SK-N-SH (cell line): ENCODE measurements at regions not wholly inside any gene's neighbourhood (a gene's known extent, or its start where the extent isn't known, plus 50 kb on each side); places are given as distances from the start of the nearest gene placed in this dataset.

ENCODE experiments used
- CTCF ChIA-PET: fragments of 300-600, 350-600 bp; formaldehyde crosslinking; extraction: SDS; loops from one replicate; lab custom pipeline; 2021; lab: Yijun Ruan, JAX
- POLR2A ChIA-PET: fragments of 350-600 bp; sonication (Branson Sonifier 250); formaldehyde crosslinking; extraction: SDS; loops from one replicate; lab custom pipeline; 2020; ENCODE audit warnings: antibody characterized with exemption, inconsistent platforms; lab: Yijun Ruan, JAX
- DNase-seq: peaks from one replicate; pipeline ENCODE4 v3.0.0; 2012
- H2AFZ ChIP-seq: fragments of 200-600 bp; sonication (generic); 2 replicates; pipeline ENCODE4 v1.8.1; 2016; ENCODE audit warnings: antibody characterized with exemption, mild to moderate bottlenecking, low read depth
- H3F3A ChIP-seq: fragments of 200-600 bp; sonication (generic); replicated peaks from 2 replicates; pipeline ENCODE3; 2016; ENCODE audit warnings: antibody characterized with exemption, mild to moderate bottlenecking; ENCODE audit not compliant: insufficient read depth
- H3K27ac ChIP-seq, 2 experiments: fragments of 200-500 bp in 1 of 2; fragments of 200-600 bp in 1 of 2; sonication (Bioruptor generic) in 1 of 2; sonication (generic), shearing (Covaris generic) in 1 of 2; 2 replicates each; pipeline versions ENCODE4 v1.5.1 to v1.6.1; 2014 to 2016; ENCODE audit warnings: low read depth in 2 of 2, inconsistent platforms in 1 of 2, low read length in 1 of 2, mild to moderate bottlenecking in 1 of 2, mixed read lengths in 1 of 2
- H3K27me3 ChIP-seq: fragments of 200-600 bp; sonication (generic), shearing (Covaris generic); 2 replicates; pipeline ENCODE4 v1.6.1; 2016; ENCODE audit warnings: mixed run types; ENCODE audit not compliant: insufficient read depth
- H3K36me3 ChIP-seq, 2 experiments: fragments of 200-500 bp in 1 of 2; fragments of 200-600 bp in 1 of 2; sonication (Bioruptor generic) in 1 of 2; sonication (generic) in 1 of 2; replicated peaks in 1 of 2; 2 replicates each; pipeline versions ENCODE3 to v1.5.1; 2014 to 2016; ENCODE audit warnings: low read length in 1 of 2, mild to moderate bottlenecking in 1 of 2; ENCODE audit not compliant: insufficient read depth in 2 of 2, control insufficient read depth in 1 of 2
- H3K4me1 ChIP-seq, 2 experiments: fragments of 200-500 bp in 1 of 2; fragments of 200-600 bp in 1 of 2; sonication (Bioruptor generic) in 1 of 2; sonication (generic), shearing (Covaris generic) in 1 of 2; 2 replicates each; pipeline versions ENCODE4 v1.5.1 to v1.6.1; 2014 to 2016; ENCODE audit warnings: low read depth in 1 of 2, low read length in 1 of 2, mixed run types in 1 of 2; ENCODE audit not compliant: insufficient read depth in 2 of 2, control insufficient read depth in 1 of 2
- H3K4me2 ChIP-seq: fragments of 200-600 bp; sonication (generic), shearing (Covaris generic); 2 replicates; pipeline ENCODE4 v1.6.1; 2017; ENCODE audit warnings: mixed run types
- H3K4me3 ChIP-seq, 2 experiments: fragments of 200-500 bp in 1 of 2; fragments of 200-600 bp in 1 of 2; sonication (Bioruptor generic) in 1 of 2; sonication (generic), shearing (Covaris generic) in 1 of 2; 2 replicates each; pipeline versions ENCODE4 v1.5.1 to v1.8.1; 2014 to 2016; ENCODE audit warnings: low read depth in 2 of 2, inconsistent platforms in 1 of 2, low read length in 1 of 2, mild to moderate bottlenecking in 1 of 2, mixed read lengths in 1 of 2, moderate library complexity in 1 of 2
- H3K79me2 ChIP-seq: fragments of 200-600 bp; sonication (generic); 2 replicates; pipeline ENCODE4 v1.8.1; 2017; ENCODE audit warnings: mild to moderate bottlenecking; ENCODE audit not compliant: insufficient read depth
- H3K9ac ChIP-seq: fragments of 200-600 bp; sonication (generic); 2 replicates; pipeline ENCODE4 v1.6.1; 2017; ENCODE audit warnings: mixed run types
- H3K9me2 ChIP-seq: fragments of 200-600 bp; sonication (generic); 2 replicates; pipeline ENCODE4 v1.6.1; 2017; ENCODE audit warnings: mixed run types
- H3K9me3 ChIP-seq: fragments of 200-600 bp; sonication (generic); 2 replicates; pipeline ENCODE4 v1.6.1; 2017; ENCODE audit warnings: mixed run types, mild to moderate bottlenecking, moderate library complexity
- H4K20me1 ChIP-seq: fragments of 200-600 bp; sonication (generic); 2 replicates; pipeline ENCODE4 v1.6.1; 2017; ENCODE audit warnings: mild to moderate bottlenecking, mixed run types; ENCODE audit not compliant: insufficient read depth
- EP300 ChIP-seq, 2 experiments: IDR thresholded peaks; 2 replicates each; pipeline versions ENCODE4 v1.4.0 to v1.6.1; 2012; ENCODE audit warnings: borderline replicate concordance in 1 of 2, low read depth in 1 of 2, low read length in 1 of 2
- EZH2phosphoT487 ChIP-seq: fragments of 200-600 bp; sonication (generic); IDR thresholded peaks from 2 replicates; pipeline ENCODE4 v1.6.1; 2017; ENCODE audit warnings: low read depth, mixed run types, mild to moderate bottlenecking, antibody characterized with exemption, moderate library complexity, borderline replicate concordance
- FOSL2 ChIP-seq: IDR thresholded peaks from 2 replicates; pipeline ENCODE4 v1.4.0; 2012; ENCODE audit warnings: low read depth, mild to moderate bottlenecking, moderate library complexity, borderline replicate concordance
- FOXJ3 ChIP-seq: sonication (generic); formaldehyde crosslinking; IDR thresholded peaks from 2 replicates; pipeline ENCODE4 v1.5.1; 2020; ENCODE audit warnings: mild to moderate bottlenecking, missing genetic modification reagents
- FOXM1 ChIP-seq: IDR thresholded peaks from 2 replicates; pipeline ENCODE4 v1.4.0; 2012; ENCODE audit warnings: low read depth, mild to moderate bottlenecking
- GATA2 ChIP-seq: sonication (generic); formaldehyde crosslinking; IDR thresholded peaks from 2 replicates; pipeline ENCODE4 v1.5.0; 2020; ENCODE audit warnings: mild to moderate bottlenecking, missing genetic modification reagents
- MEF2A ChIP-seq: IDR thresholded peaks from 2 replicates; pipeline ENCODE4 v1.4.0; 2012; ENCODE audit warnings: low read depth, borderline replicate concordance
- MXI1 ChIP-seq: IDR thresholded peaks from 2 replicates; pipeline ENCODE4 v1.6.1; 2012; ENCODE audit warnings: mild to moderate bottlenecking, low read depth, low read length, improper control_type of control experiment
- NFIC ChIP-seq: IDR thresholded peaks from 2 replicates; pipeline ENCODE4 v1.4.0; 2012; ENCODE audit warnings: borderline replicate concordance
- NRF1 ChIP-seq: IDR thresholded peaks from 2 replicates; pipeline ENCODE4 v1.6.1; 2012; ENCODE audit warnings: low read depth, mild to moderate bottlenecking, low read length
- RAD21 ChIP-seq: IDR thresholded peaks from 2 replicates; pipeline ENCODE4 v1.6.1; 2012; ENCODE audit warnings: mild to moderate bottlenecking, low read length
- SIN3A ChIP-seq: IDR thresholded peaks from 2 replicates; pipeline ENCODE4 v1.6.1; 2012; ENCODE audit warnings: low read depth, mild to moderate bottlenecking, low read length, moderate library complexity, borderline replicate concordance
- TAF1 ChIP-seq: IDR thresholded peaks from 2 replicates; pipeline ENCODE4 v1.6.1; 2012; ENCODE audit warnings: low read depth, mild to moderate bottlenecking, low read length, moderate library complexity, borderline replicate concordance
- TCF12 ChIP-seq: IDR thresholded peaks from 2 replicates; pipeline ENCODE4 v1.4.0; 2012
- WGBS: methylation state at CpG from one replicate; pipeline ENCODE4 v1.1.6; 2017; ENCODE audit warnings: low lambda C conversion rate; 5-methylcytosine and 5-hydroxymethylcytosine counted together
- TF ChIP-seq, protein P1 (sequence below): IDR thresholded peaks from 2 replicates; pipeline ENCODE4 v1.6.1; 2012; ENCODE audit warnings: mild to moderate bottlenecking, low read depth, low read length, moderate library complexity
- TF ChIP-seq, protein P2 (sequence below): fragments of 150-350 bp; IDR thresholded peaks from 2 replicates; pipeline ENCODE4 v1.6.1; 2016; ENCODE audit warnings: mild to moderate bottlenecking, low read depth, low read length

DNA sequence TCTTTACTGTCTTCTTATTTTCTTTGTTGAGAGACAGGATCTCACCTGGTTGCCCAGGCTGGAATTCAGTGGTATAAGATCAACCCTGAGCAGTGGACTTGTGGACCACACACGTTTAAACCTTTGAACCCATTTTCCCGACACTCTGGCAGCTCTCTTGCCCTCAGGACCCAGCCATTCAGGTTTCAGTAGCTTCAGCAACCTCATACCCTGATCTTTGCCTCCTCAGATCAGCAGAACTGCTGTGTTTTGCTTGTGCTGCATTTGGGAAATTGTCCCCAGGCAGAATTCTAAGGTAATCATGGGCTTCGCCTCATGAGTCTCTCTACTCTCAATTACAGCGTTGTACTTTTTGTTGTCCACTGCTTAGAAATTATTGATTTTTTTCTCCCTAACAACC, 317.6 kb upstream of the KIAA1217 start:
- H3K4me2 ChIP-seq: no peak overlapping the region
- no peak for DNase-seq
- H3F3A ChIP-seq: no peaks in the 10 kb centered on the region
- H3K4me1 ChIP-seq: no peaks in the 10 kb centered on the region
- no peak overlapping the region for H3K27ac ChIP-seq
- H3K9ac ChIP-seq: no peak overlapping the region
- H3K9me2 ChIP-seq: no peaks in the 10 kb centered on the region
- no peak for TF ChIP-seq EP300 (IDR thresholded peaks at IDR 0.05; ENCODE audit: borderline replicate concordance in 1 of 2, low read depth in 1 of 2, low read length in 1 of 2)
- no peak for TF ChIP-seq FOXJ3 (CRISPR knock-in tag)
- no peaks in the 10 kb centered on the region for H3K79me2 ChIP-seq
- POLR2A ChIA-PET: no interaction called here
- no peaks in the 10 kb centered on the region for H3K27me3 ChIP-seq
- H3K36me3 ChIP-seq: no peaks in the 10 kb centered on the region
- H3K9me3 ChIP-seq: no peaks in the 10 kb centered on the region
- no peak overlapping the region for H2AFZ ChIP-seq
- no peak overlapping the region for H3K4me3 ChIP-seq
- WGBS: 30% methylated on average over 4 of the region's 4 CpGs
- CTCF ChIA-PET: no interaction called here
- no peaks in the 10 kb centered on the region for H4K20me1 ChIP-seq

DNA sequence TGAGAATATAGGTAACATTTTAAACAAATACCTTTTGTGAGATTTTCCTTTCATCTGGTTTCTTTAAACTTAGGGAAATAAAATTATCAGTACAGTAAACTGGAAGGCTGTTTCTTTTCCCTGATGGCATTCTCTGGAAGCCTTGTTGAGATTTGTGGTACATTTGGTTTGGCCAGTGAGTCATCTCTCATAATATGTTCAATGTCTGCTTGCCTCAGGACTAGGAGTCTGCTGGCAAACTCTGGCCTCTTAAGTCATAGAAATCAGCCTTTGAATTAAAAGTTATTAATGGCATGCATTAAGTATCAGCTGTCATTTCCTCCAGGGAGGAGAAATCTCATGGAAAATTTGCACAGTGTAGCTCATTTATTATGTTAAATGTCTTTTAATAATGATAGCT, 316.6 kb upstream of the KIAA1217 start:
- H3K4me3 ChIP-seq: no peak overlapping the region
- H3K79me2 ChIP-seq: no peaks in the 10 kb centered on the region
- H3K9ac ChIP-seq: no peak overlapping the region
- CTCF ChIA-PET: no interaction called here
- POLR2A ChIA-PET: no interaction called here
- H3F3A ChIP-seq: no peaks in the 10 kb centered on the region
- no peaks in the 10 kb centered on the region for H3K36me3 ChIP-seq
- H3K27me3 ChIP-seq: no peaks in the 10 kb centered on the region
- no peaks in the 10 kb centered on the region for H4K20me1 ChIP-seq
- H3K9me3 ChIP-seq: no peaks in the 10 kb centered on the region
- no peak overlapping the region for H2AFZ ChIP-seq
- no peak overlapping the region for H3K27ac ChIP-seq
- H3K4me1 ChIP-seq: no peaks in the 10 kb centered on the region
- no peaks in the 10 kb centered on the region for H3K9me2 ChIP-seq
- DNase-seq: no peak
- H3K4me2 ChIP-seq: no peak overlapping the region
- TF ChIP-seq EZH2phosphoT487: no peak
- TF ChIP-seq GATA2 (CRISPR knock-in tag): no peak
- no peak for TF ChIP-seq NRF1
- TF ChIP-seq RAD21: no peak
- no peak for TF ChIP-seq EP300 (IDR thresholded peaks at IDR 0.05; ENCODE audit: borderline replicate concordance in 1 of 2, low read depth in 1 of 2, low read length in 1 of 2)
- no peak for TF ChIP-seq MEF2A
- TF ChIP-seq TCF12: no peak
- TF ChIP-seq, protein P1, sequence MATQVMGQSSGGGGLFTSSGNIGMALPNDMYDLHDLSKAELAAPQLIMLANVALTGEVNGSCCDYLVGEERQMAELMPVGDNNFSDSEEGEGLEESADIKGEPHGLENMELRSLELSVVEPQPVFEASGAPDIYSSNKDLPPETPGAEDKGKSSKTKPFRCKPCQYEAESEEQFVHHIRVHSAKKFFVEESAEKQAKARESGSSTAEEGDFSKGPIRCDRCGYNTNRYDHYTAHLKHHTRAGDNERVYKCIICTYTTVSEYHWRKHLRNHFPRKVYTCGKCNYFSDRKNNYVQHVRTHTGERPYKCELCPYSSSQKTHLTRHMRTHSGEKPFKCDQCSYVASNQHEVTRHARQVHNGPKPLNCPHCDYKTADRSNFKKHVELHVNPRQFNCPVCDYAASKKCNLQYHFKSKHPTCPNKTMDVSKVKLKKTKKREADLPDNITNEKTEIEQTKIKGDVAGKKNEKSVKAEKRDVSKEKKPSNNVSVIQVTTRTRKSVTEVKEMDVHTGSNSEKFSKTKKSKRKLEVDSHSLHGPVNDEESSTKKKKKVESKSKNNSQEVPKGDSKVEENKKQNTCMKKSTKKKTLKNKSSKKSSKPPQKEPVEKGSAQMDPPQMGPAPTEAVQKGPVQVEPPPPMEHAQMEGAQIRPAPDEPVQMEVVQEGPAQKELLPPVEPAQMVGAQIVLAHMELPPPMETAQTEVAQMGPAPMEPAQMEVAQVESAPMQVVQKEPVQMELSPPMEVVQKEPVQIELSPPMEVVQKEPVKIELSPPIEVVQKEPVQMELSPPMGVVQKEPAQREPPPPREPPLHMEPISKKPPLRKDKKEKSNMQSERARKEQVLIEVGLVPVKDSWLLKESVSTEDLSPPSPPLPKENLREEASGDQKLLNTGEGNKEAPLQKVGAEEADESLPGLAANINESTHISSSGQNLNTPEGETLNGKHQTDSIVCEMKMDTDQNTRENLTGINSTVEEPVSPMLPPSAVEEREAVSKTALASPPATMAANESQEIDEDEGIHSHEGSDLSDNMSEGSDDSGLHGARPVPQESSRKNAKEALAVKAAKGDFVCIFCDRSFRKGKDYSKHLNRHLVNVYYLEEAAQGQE: no peak

DNA sequence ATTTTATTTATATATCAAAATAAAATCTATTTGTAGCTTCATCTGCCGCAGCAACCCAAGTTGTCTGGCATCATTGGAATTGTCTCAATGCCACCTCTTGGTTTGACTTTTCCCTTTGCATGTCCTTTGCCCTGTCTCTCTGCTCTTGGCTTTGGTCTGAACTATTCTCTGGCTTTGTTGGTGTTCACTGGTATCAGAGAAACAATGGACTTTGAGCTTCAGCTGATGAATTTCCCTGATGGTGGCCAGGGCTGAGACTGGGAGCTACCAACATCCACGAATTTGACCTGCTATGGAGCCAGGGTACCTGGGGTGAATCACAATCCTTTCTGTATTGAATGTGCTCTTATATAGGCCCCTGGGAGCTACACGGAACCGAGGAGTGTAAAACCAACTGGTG, 311.7 kb upstream of the KIAA1217 start:
- Histone ChIP-seq H3K4me2 (no peak overlapping the region), H3K27me3 (no peaks in the 10 kb centered on the region), H3K79me2 (no peaks in the 10 kb centered on the region), H4K20me1 (no peaks in the 10 kb centered on the region), H3K36me3 (no peaks in the 10 kb centered on the region), H3K9me2 (no peaks in the 10 kb centered on the region), H3K4me3 (no peak overlapping the region), H3K9me3 (no peaks in the 10 kb centered on the region), H2AFZ (no peak overlapping the region), H3K9ac (no peak overlapping the region), H3K4me1 (no peaks in the 10 kb centered on the region), H3K27ac (no peak overlapping the region), H3F3A (no peaks in the 10 kb centered on the region)
- ChIA-PET CTCF (interaction anchor here (1.1 kb wide), 1 partner anchor 10 kb away, joined by 3 read pairs; no protein-coding TSS in a partner anchor), POLR2A (no interaction called here)
- DNase-seq: no peak
- no peak for TF ChIP-seq NFIC
- TF ChIP-seq SIN3A: no peak
- no peak for TF ChIP-seq FOSL2
- TF ChIP-seq, protein P2, sequence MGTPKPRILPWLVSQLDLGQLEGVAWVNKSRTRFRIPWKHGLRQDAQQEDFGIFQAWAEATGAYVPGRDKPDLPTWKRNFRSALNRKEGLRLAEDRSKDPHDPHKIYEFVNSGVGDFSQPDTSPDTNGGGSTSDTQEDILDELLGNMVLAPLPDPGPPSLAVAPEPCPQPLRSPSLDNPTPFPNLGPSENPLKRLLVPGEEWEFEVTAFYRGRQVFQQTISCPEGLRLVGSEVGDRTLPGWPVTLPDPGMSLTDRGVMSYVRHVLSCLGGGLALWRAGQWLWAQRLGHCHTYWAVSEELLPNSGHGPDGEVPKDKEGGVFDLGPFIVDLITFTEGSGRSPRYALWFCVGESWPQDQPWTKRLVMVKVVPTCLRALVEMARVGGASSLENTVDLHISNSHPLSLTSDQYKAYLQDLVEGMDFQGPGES: no peak
- no peak for TF ChIP-seq FOXM1
- TF ChIP-seq TAF1: no peak
- no peak for TF ChIP-seq MXI1
- WGBS: 35% methylated on average over 4 of the region's 4 CpGs
